Erythroblast (primary cell): ENCODE measurements at regions not wholly inside any gene's neighbourhood (a gene's known extent, or its start where the extent isn't known, plus 50 kb on each side); places are given as distances from the start of the nearest gene placed in this dataset.

Source experiments
- GATA1 ChIP-seq: IDR thresholded peaks from 2 replicates; pipeline ENCODE4 v1.6.1; 2011; ENCODE audit warnings: low read depth, mild to moderate bottlenecking, control low read depth, low read length, moderate library complexity
- POLR2A ChIP-seq: IDR thresholded peaks from 2 replicates; pipeline ENCODE4 v1.6.1; 2011; ENCODE audit warnings: mild to moderate bottlenecking, low read length

DNA sequence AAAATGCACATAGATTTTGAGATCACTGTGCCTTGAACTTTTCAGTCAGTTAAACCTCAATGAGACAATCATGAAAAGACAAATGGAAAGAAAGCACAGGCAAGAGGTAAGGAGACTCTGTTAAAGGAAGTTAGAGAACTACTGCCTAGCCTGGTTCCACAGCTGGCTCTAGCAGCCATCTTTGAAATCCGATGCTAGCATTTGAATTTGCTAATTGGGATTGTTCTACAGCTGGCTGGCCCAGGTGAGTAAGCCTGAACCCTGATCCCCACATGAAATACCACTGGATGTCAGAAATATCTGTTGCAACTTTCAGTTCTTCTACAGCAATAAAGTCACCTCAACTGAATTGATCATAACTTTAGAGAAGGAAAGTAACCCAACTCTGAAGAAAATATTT, 315.2 kb upstream of the CHAC2 start:
- TF ChIP-seq GATA1: no peak
- no peak for TF ChIP-seq POLR2A
